H1 (cell line): ENCODE measurements at regions not wholly inside any gene's neighbourhood (a gene's known extent, or its start where the extent isn't known, plus 50 kb on each side); places are given as distances from the start of the nearest gene placed in this dataset.

Experiments used
- CTCF ChIA-PET: fragments of 300-600 bp; sonication (Branson Sonifier 250); formaldehyde crosslinking; loops from one replicate; lab custom pipeline; 2021; ENCODE audit not compliant: partially characterized antibody; lab: Charles Lee
- POLR2A ChIA-PET: fragments of 300-600 bp; sonication (Branson Sonifier 250); formaldehyde crosslinking; loops from one replicate; lab custom pipeline; 2021; ENCODE audit warnings: inconsistent platforms; ENCODE audit not compliant: partially characterized antibody; lab: Charles Lee
- DNase-seq, 2 experiments: peaks; one replicate each; pipeline versions ENCODE4 v3.0.0 to v3.0.0-alpha.2; 2010 to 2022; ENCODE audit warnings: low spot score in 2 of 2, low read depth in 1 of 2, mixed read lengths in 1 of 2
- FAIRE-seq: peaks from 2 replicates; lab custom pipeline; 2011; peaks lifted over from hg19 to GRCh38; lab: Jason Lieb, UNC
- H2AFZ ChIP-seq: 2 replicates; pipeline ENCODE4 v1.8.1; 2012; ENCODE audit warnings: low read length, inconsistent platforms
- H2AK5ac ChIP-seq: 2 replicates; pipeline ENCODE4 v1.6.1; 2013; ENCODE audit warnings: low read depth, low read length
- H2BK120ac ChIP-seq: replicated peaks from 2 replicates; pipeline ENCODE3; 2013; ENCODE audit warnings: low read depth, low read length, inconsistent platforms
- H2BK12ac ChIP-seq: 2 replicates; pipeline ENCODE4 v1.6.1; 2013; ENCODE audit warnings: low read depth, low read length
- H2BK15ac ChIP-seq: 2 replicates; pipeline ENCODE4 v1.6.1; 2013; ENCODE audit warnings: low read length
- H2BK20ac ChIP-seq: 2 replicates; pipeline ENCODE4 v1.6.1; 2013; ENCODE audit warnings: low read length
- H2BK5ac ChIP-seq: 2 replicates; pipeline ENCODE4 v1.6.1; 2013; ENCODE audit warnings: low read depth, low read length
- H3K14ac ChIP-seq: 2 replicates; pipeline ENCODE4 v1.6.1; 2013; ENCODE audit warnings: inconsistent platforms; ENCODE audit not compliant: insufficient read length
- H3K18ac ChIP-seq: 2 replicates; pipeline ENCODE4 v1.6.1; 2013; ENCODE audit warnings: low read length; ENCODE audit errors: extremely low read depth
- H3K23ac ChIP-seq: 2 replicates; pipeline ENCODE4 v1.6.1; 2013; ENCODE audit warnings: inconsistent platforms; ENCODE audit not compliant: insufficient read length
- H3K23me2 ChIP-seq: 2 replicates; pipeline ENCODE4 v1.6.1; 2013; ENCODE audit warnings: low read depth, low read length
- H3K27ac ChIP-seq: 2 replicates; pipeline ENCODE4 v1.6.1; 2011; ENCODE audit warnings: low read depth, low read length, inconsistent platforms
- H3K27me3 ChIP-seq, 4 experiments: replicated peaks in 1 of 4; 1 replicate in 1 of 4; 2 replicates in 3 of 4; pipeline versions ENCODE4 v1.6.1 to v1.8.1; 2011 to 2013; ENCODE audit warnings: low read length in 3 of 4, mild to moderate bottlenecking in 3 of 4, inconsistent platforms in 2 of 4, mixed read lengths in 2 of 4, moderate library complexity in 1 of 4; ENCODE audit not compliant: control insufficient read depth in 3 of 4, insufficient read depth in 3 of 4; ENCODE audit errors: extremely low read depth in 1 of 4
- H3K36me3 ChIP-seq, 4 experiments: 2 replicates each; pipeline versions ENCODE4 v1.6.1 to v1.8.1; 2011 to 2013; ENCODE audit warnings: mild to moderate bottlenecking in 4 of 4, low read length in 3 of 4, moderate library complexity in 2 of 4, control low read depth in 1 of 4, inconsistent platforms in 1 of 4; ENCODE audit not compliant: insufficient read depth in 4 of 4, control insufficient read depth in 2 of 4
- H3K4ac ChIP-seq: replicated peaks from 2 replicates; pipeline ENCODE3; 2013; ENCODE audit warnings: low read length, low read depth, mixed read lengths, inconsistent platforms; ENCODE audit not compliant: insufficient read length
- H3K4me1 ChIP-seq, 4 experiments: replicated peaks in 1 of 4; 1 replicate in 1 of 4; 2 replicates in 3 of 4; pipeline versions ENCODE4 v1.6.1 to v1.8.1; 2011 to 2013; ENCODE audit warnings: low read length in 3 of 4, inconsistent platforms in 2 of 4, mixed read lengths in 1 of 4; ENCODE audit not compliant: insufficient read depth in 4 of 4, control insufficient read depth in 3 of 4
- H3K4me2 ChIP-seq, 2 experiments: 2 replicates each; pipeline versions ENCODE4 v1.6.1 to v1.8.1; 2011 to 2013; ENCODE audit warnings: low read depth in 2 of 2, low read length in 2 of 2, control low read depth in 1 of 2, inconsistent platforms in 1 of 2, mild to moderate bottlenecking in 1 of 2; ENCODE audit not compliant: insufficient read depth in 1 of 2
- H3K4me3 ChIP-seq, 4 experiments: fragments of 200-600, 300-600 bp in 1 of 4; sonication (generic), shearing (Covaris generic), sonication (Bioruptor Twin) in 1 of 4; 2 replicates each; pipeline versions ENCODE4 v1.5.1 to v1.8.1; 2011 to 2016; ENCODE audit warnings: low read length in 4 of 4, low read depth in 3 of 4, control low read depth in 2 of 4, inconsistent platforms in 2 of 4, mild to moderate bottlenecking in 2 of 4, mixed read lengths in 1 of 4, moderate library complexity in 1 of 4; ENCODE audit not compliant: insufficient read depth in 2 of 4; ENCODE audit errors: extremely low read depth in 1 of 4
- H3K56ac ChIP-seq: replicated peaks from 2 replicates; pipeline ENCODE3; 2013; ENCODE audit warnings: low read depth, mild to moderate bottlenecking, mixed read lengths, low read length, inconsistent platforms; ENCODE audit not compliant: insufficient read length
- H3K79me1 ChIP-seq: 2 replicates; pipeline ENCODE4 v1.6.1; 2013; ENCODE audit warnings: low read depth, low read length, control low read depth
- H3K79me2 ChIP-seq, 2 experiments: 2 replicates each; pipeline versions ENCODE4 v1.6.1 to v1.8.1; 2012 to 2013; ENCODE audit warnings: low read length in 2 of 2, mild to moderate bottlenecking in 2 of 2, inconsistent platforms in 1 of 2; ENCODE audit not compliant: insufficient read depth in 2 of 2, control insufficient read depth in 1 of 2
- H3K9ac ChIP-seq, 4 experiments: replicated peaks in 1 of 4; 1 replicate in 1 of 4; 2 replicates in 3 of 4; pipeline versions ENCODE4 v1.6.1 to v1.8.1; 2011 to 2013; ENCODE audit warnings: low read depth in 3 of 4, low read length in 3 of 4, control low read depth in 2 of 4, mild to moderate bottlenecking in 2 of 4, moderate library complexity in 2 of 4, inconsistent platforms in 1 of 4; ENCODE audit errors: extremely low read depth in 1 of 4
- H3K9me3 ChIP-seq, 2 experiments: 2 replicates each; pipeline versions ENCODE4 v1.6.1 to v1.8.1; 2012 to 2013; ENCODE audit warnings: mild to moderate bottlenecking in 2 of 2, moderate library complexity in 2 of 2, control low read depth in 1 of 2, inconsistent platforms in 1 of 2, low read depth in 1 of 2, low read length in 1 of 2, mixed read lengths in 1 of 2; ENCODE audit not compliant: insufficient read depth in 2 of 2
- H4K20me1 ChIP-seq, 2 experiments: replicated peaks in 1 of 2; 2 replicates each; pipeline versions ENCODE3 to v1.8.1; 2011 to 2013; ENCODE audit warnings: inconsistent platforms in 2 of 2, low read length in 2 of 2, mild to moderate bottlenecking in 1 of 2; ENCODE audit not compliant: insufficient read depth in 2 of 2, control insufficient read depth in 1 of 2
- H4K5ac ChIP-seq: 2 replicates; pipeline ENCODE4 v1.6.1; 2013; ENCODE audit warnings: low read length, low read depth, mixed read lengths, inconsistent platforms; ENCODE audit not compliant: insufficient read length
- H4K8ac ChIP-seq: 2 replicates; pipeline ENCODE4 v1.8.0; 2013; ENCODE audit warnings: mild to moderate bottlenecking, moderate library complexity, low read length, inconsistent platforms; ENCODE audit not compliant: insufficient read depth; ENCODE audit errors: extremely low read depth
- H4K91ac ChIP-seq: replicated peaks from 2 replicates; pipeline ENCODE3; 2013; ENCODE audit warnings: low read length, mixed read lengths, inconsistent platforms; ENCODE audit not compliant: insufficient read length
- KDM1A ChIP-seq: fragments of 200-600, 300-600 bp; sonication (generic); IDR thresholded peaks from 2 replicates; pipeline ENCODE4 v1.7.1; 2016; ENCODE audit warnings: mild to moderate bottlenecking, low read length, borderline replicate concordance
- PHF8 ChIP-seq: fragments of 200-600 bp; sonication (generic); conservative IDR thresholded peaks from 2 replicates; pipeline ENCODE4 v1.7.1; 2012; ENCODE audit warnings: low read depth, mild to moderate bottlenecking, inconsistent platforms, low read length, moderate library complexity
- TAF7 ChIP-seq: optimal IDR thresholded peaks from 2 replicates; pipeline ENCODE3; 2011; ENCODE audit warnings: low read depth, mild to moderate bottlenecking, inconsistent platforms, low read length, moderate library complexity, borderline replicate concordance
- WGBS, 2 experiments: shearing (Covaris generic) in 1 of 2; methylation state at CpG; one replicate each; pipeline versions ENCODE4 v1.1.6 to v1.1.7; 2013 to 2015; ENCODE audit warnings: low lambda C conversion rate in 2 of 2, mixed read lengths in 2 of 2, inconsistent platforms in 1 of 2, low coverage in 1 of 2, missing lambda C conversion rate in 1 of 2; ENCODE audit not compliant: insufficient replicate concordance in 2 of 2, insufficient coverage in 1 of 2, insufficient read length in 1 of 2; ENCODE audit errors: extremely low coverage in 1 of 2, missing lambda C conversion rate in 1 of 2; 5-methylcytosine and 5-hydroxymethylcytosine counted together

DNA sequence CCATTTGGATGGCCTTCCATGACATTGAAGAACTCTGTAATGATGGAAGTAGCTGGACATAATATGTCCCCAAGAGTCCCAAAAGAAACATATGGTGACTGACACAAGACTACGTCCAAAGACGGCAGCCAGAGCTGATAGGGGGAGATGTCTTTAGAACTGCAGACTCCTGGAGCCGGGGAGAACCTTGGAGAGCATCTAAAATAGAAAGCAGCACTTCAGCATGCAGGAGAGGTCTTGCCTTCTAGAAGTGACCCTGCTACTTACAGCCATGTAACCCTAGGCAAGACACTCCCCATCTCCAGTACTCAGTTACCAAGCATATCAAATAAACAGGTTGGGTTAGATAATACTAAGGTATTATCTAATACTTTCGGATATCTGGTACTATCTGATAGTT is 143.8 kb upstream of the BCL6 start:
- Histone ChIP-seq H3K4me1 (no peaks in the 10 kb centered on the region), H2AK5ac (no peak overlapping the region)
- CTCF ChIA-PET = interaction anchor here (0.8 kb wide), 1 partner anchor 52 kb away, joined by 3 read pairs; no protein-coding TSS in a partner anchor

More for the DNA sequence above, 143.8 kb upstream of the BCL6 start:
- FAIRE-seq (no peak), DNase-seq (no peak)
- Histone ChIP-seq H3K4ac (no peak overlapping the region), H2BK120ac (no peak overlapping the region), H2BK12ac (no peak overlapping the region), H3K27ac (no peak overlapping the region), H3K56ac (no peak overlapping the region), H3K14ac (no peak overlapping the region), H3K79me1 (no peaks in the 10 kb centered on the region), H4K91ac (no peak overlapping the region), H2AFZ (no peak overlapping the region), H2BK5ac (no peak overlapping the region), H3K9ac (no peak overlapping the region), H3K27me3 (no peaks in the 10 kb centered on the region), H3K23me2 (no peaks in the 10 kb centered on the region), H3K23ac (no peak overlapping the region), H3K4me2 (no peak overlapping the region; a peak in 1 of 4 replicates), H3K4me3 (no peak overlapping the region), H3K79me2 (no peaks in the 10 kb centered on the region), H3K9me3 (no peaks in the 10 kb centered on the region), H4K5ac (no peak overlapping the region), H4K20me1 (no peaks in the 10 kb centered on the region), H2BK15ac (no peak overlapping the region), H3K18ac (no peak overlapping the region), H4K8ac (no peak overlapping the region), H3K36me3 (no peaks in the 10 kb centered on the region), H2BK20ac (no peak overlapping the region)
- 94% methylated on average over 4 of the region's 4 CpGs; no CpG with 5 or more reads in 1 of the 2 experiments for WGBS, 2 experiments
- POLR2A ChIA-PET = interaction anchor here (1.0 kb wide), 1 partner anchor 9 kb away, joined by 3 read pairs; no protein-coding TSS in a partner anchor
- no peak for TF ChIP-seq KDM1A
- TF ChIP-seq PHF8 = no peak
- TF ChIP-seq TAF7 = no peak
